HG03066 (cell line): ENCODE measurements at regions not wholly inside any gene's neighbourhood (a gene's known extent, or its start where the extent isn't known, plus 50 kb on each side); places are given as distances from the start of the nearest gene placed in this dataset.

Experiments
- ATAC-seq: cut with Tn5 transposase; IDR thresholded peaks from one replicate; pipeline ENCODE4 v1.9.1; 2021; ENCODE audit warnings: low read depth; ENCODE audit not compliant: unreplicated experiment

DNA sequence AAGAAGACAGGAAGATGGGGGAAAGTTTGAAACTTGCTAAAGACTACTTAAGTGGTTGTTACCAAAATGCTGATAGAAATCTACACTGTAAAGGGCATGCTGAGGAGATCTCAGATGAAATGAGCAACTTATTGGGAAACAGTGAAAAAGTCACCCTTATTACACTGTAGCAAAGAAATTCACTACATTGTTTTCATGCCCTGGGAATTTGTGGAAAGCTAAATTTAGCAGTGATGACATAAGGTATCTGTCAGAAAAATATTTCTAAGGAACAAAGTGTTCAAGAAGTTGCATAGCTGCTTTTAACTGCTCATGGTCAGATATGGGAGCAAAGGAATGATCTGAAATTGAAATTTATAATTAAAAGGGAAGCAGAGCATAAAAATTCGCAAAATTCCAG is 702.4 kb upstream of the LRRC4C start:
- ATAC-seq: no peak

DNA sequence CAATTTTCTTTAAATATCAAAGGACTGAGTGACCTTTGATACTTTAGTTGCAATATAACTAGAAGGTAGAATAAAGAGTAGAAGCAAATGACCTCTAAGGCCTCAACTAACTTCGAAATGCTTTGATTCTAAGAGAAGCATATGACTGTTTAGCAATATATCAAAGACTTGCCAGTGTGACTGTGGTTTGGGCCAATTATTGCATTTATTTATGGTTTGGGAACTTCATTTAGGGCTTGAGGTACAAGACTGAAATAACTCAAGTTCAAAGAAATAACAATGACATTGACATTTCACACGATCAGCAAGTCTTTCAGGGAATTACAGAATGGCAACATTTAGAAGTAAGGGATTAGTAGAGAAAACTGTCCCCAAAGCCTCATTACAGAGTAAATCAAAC is 709.7 kb upstream of the LRRC4C start:
- no peak for ATAC-seq

DNA sequence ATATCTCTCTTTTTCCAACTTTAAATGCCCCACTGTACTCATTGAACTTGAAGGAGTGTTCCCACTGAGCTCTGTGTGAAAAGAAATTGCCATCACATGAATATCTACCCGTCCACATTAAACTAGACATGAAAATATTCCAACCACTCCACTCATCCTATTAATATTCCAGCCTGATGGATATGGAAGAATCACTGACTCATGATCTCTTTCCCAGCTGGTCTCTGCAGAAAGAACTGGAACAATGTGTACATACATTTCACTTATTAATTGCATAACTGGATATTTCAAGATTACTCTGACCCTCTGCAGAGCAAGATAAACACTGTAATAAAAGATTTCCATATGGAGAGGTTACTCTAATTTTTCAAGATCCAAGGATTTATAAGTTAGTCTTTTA is 711.1 kb upstream of the LRRC4C start:
- ATAC-seq: no peak

DNA sequence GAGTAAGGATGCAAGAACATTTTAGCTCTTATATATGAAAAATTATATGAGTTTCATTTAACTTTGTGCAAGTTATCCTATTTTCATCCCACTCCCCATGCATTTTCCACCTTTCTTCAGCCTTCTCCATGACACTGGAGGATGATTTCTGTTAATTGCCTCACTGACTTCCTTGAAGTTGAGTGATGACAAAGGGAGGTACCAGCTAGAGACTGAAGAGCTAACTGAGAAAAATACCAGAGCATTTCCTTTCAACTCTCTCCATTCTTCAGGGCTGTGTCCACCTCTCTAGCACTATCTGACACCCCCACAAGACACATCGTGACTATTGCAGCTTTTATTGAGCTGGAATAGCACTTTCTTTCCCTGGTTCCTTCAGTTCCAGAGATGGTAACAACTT is 711.6 kb upstream of the LRRC4C start:
- no peak for ATAC-seq

- ATAC-seq: no peak
These were observed 713.0 kb upstream of the LRRC4C start for GRCh38 chr11:42172441-42172840.

DNA sequence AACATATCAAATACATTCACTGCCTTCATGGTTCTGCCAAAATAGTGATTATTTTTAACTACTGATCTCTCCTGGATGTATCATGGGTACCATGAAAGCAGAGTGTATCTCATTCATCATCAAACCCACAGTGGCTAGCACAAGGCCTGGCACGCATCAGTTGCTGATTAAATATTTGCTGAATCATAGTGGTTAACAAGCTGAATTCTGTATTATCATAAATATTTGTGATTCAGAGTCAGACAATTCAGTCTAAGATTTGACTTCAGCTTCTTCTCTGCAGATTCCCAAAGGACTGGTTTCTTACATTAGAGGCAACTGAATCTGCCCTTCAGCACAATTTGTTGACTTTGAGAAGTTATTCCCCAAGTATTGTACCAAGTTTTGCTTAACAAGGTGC is 715.8 kb upstream of the LRRC4C start:
- ATAC-seq: no peak

DNA sequence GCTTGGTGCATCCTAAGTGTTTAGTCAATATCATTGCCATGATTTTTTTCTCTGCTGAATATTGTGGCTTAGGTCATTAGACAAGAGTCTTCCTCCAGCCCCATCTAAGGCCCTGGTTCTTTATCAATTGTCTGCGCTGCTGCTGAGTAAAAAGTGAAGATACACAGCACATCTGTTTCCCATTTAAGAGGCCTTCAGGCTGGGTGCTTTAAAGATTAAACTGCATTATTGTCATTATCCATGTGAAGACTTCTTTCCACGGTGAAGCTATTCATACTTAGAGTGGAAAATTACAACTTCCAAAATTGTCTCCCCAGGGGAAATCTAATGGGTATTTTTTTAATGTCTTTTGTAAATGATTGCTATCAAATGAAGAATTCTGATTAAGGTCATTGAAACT is 719.8 kb upstream of the LRRC4C start:
- no peak for ATAC-seq

DNA sequence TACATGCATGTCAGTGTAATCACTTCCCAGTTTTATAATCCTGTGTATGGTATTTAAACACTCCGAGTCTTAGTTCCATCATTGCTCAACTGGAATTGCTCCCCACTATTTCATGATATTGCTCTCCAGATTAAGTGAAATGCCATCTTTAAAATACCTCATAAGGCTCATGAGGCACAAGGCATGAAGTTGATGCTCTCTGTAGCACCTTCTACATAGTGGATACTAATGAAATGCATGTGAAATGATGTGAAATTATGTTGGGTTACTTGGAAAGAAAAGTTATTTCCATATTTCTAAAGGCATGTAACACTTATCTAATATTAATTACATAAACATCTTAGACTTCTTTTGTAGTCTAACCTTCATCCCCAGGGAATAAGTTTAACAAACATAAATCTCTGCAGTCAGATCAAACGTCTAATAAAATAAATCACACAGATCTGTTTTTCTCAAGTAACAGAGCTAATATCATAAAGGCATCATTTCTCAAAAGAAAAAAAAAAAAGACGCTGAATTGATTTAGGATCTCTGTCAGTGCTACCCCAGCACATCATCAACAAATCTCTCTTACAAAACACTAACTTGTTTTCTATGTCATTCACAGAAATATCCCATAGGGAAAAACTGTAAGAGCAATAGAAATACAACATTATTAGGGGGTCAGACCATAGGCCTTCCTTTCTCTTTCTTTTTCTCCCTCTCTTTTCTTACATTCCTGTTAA is 736.0 kb upstream of the LRRC4C start:
- no peak for ATAC-seq

DNA sequence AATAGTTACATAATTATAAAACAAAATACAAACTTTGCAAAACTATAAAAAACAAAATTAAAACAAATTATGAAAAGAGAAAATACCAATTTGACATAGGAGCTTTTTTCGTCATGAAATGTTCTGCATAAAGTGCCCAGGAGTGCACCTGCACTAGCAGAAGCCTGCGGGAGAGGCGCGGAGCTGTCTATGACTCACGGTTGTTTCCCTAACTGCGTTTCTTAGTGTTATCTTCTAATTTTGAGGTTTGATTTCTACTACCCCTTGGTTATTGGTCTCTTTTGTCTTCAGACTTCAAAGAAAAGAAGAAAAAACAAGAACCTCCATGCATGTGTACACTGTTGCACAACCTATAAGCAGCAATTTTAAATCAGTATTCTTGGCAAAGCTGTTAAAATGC is 740.9 kb upstream of the LRRC4C start:
- ATAC-seq: no peak

DNA sequence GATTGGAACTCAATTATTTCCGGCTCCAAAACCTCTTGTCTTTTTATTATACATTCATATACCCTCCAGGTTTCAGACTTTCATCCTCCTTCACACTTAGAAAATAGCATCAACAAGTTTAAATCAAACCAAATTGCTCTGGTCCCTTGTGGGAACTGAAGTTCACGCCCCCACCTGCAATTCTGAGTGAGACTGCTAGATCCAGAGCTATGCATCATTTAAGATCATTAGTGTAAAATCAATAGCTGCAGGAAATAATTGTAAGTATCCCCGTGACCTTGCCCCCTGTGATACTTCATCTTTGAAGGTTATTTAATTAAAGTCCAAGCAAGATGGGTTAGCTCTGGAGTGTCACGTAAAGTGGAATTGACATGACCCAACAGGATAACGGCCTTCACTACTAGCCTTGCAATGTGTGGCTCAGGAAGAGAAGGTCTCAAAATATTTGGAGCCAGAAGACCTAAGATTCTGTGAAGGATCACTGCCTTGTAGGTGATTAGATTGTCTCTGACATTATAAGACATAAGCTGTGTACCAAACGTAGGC is 742.2 kb upstream of the LRRC4C start:
- no peak for ATAC-seq

- ATAC-seq: no peak
These were observed 746.1 kb upstream of the LRRC4C start for GRCh38 chr11:42205518-42205917.

- no peak for ATAC-seq
These were observed 766.2 kb upstream of the LRRC4C start for GRCh38 chr11:42225664-42226063.

GRCh38 chr11:42232673-42233072 is 773.2 kb upstream of the LRRC4C start:
- no peak for ATAC-seq

DNA sequence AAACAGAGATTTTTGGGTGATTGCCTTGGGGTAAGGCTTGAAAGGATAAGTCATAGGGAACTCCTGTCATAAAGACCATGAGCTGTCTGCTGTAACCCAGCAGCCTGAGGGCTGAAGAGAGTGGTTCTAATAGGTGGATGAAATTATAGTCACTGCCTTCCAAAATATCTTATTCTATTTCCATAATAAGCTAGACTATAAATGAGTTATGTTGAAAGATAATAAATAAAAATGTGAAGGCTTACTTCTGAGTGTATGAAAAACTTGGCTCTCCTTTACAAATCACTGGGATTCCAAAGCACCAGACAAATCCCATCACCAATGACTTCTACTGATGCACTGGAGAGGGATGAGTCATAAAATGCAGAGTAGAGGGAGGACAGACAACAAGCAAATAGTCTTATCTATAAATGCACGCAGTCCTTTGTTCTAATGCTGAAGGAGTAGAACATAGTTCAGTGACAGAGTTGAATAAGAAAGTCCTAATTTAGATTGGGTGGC is 775.0 kb upstream of the LRRC4C start:
- ATAC-seq: no peak

- no peak for ATAC-seq
These were observed 778.3 kb upstream of the LRRC4C start for GRCh38 chr11:42237701-42238235.

DNA sequence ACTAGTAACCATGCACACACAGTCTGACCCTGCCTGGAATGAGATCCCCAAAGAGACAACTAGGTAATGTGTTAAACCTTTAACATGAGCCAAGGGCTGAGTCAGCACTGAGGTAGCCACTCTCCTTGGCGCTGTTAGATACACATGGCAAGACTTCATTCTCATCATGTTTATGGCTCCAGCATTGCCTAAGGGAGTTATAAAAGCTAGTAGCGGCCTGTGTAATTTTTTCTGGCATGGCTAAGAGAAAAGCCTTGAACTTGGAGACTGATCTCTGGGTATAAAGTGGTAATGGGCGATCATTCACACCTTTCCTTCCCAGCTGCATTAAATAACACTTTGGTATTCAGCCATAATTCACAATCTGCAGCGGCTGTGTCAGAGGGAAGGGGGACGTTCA is 779.7 kb upstream of the LRRC4C start:
- no peak for ATAC-seq

DNA sequence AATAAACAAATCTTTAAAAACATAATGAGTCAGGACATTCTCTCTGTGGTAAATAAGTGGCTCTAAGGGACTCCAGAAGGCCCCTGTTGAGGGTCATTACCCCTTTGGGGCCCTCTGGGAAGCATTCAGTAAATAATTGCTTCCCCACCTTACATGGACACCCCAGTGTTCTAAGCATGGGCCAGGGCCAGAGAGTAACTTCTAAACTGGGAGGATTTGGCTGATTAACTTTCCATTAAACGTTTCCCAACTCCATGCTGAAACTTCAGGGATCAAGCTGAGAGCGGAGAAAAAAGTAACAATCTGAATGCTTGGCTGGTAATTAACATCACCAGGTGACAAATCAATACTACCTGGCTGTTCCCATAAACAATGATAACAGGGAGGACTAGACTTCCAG is 783.9 kb upstream of the LRRC4C start:
- no peak for ATAC-seq

- ATAC-seq: no peak
These were observed 784.9 kb upstream of the LRRC4C start for GRCh38 chr11:42244376-42244775.

- ATAC-seq: no peak
These were observed 789.9 kb upstream of the LRRC4C start for GRCh38 chr11:42249401-42249800.

GRCh38 chr11:42249956-42250355 is 790.5 kb upstream of the LRRC4C start:
- no peak for ATAC-seq

DNA sequence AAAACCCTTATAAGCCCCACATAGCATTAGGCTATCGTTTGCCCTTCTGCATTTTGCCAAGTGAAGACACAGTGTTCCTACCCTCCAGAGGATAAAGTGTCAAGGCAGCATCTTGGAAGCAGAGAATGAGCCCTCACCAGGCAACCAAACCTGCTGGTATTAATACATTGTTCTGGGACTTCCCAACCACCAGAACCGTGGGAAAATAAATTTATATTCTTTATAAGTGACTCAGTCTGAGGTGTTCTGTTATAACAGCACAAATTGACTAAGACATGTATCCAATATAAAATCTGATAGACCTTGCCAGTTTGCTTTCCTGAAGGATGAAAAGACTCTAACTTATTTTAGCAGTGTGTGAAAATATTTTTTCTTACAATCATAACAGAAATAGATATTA is 792.5 kb upstream of the LRRC4C start:
- ATAC-seq: no peak

DNA sequence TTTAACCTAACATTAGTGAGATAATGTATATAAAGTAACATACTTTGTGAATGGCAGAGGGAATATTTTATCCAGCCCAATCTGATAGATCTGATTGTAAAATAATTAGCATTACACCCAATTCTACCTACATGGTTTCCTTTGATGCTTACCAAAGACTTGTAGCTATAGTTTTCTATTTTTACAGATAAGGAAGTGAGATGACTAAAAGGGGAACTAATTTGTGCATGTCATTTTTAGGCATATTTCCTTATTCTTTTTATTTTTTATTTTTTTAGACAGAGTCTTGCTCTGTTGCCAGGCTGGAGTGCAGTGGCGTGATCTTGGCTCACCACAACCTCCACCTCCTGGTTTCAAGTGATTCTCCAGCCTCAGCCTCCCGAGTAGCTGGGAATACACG is 793.7 kb upstream of the LRRC4C start:
- no peak for ATAC-seq
